OCI-LY7 (cell line): ENCODE measurements at regions not wholly inside any gene's neighbourhood (a gene's known extent, or its start where the extent isn't known, plus 50 kb on each side); places are given as distances from the start of the nearest gene placed in this dataset.

ENCODE experiments used
- BruUV-seq: library from RNA; stranded (reverse); fragments of 400-500 nt; replicated peaks from 2 replicates; lab custom pipeline; 2021; lab: Mats Ljungman, UMichigan
- CTCF ChIA-PET: fragments of 300-600 bp; sonication (Branson Sonifier 250); formaldehyde crosslinking; loops from one replicate; lab custom pipeline; 2022; ENCODE audit warnings: antibody characterized with exemption; ENCODE audit not compliant: unreplicated experiment; lab: Charles Lee
- POLR2A ChIA-PET: fragments of 300-600 bp; sonication (Branson Sonifier 250); formaldehyde crosslinking; loops from one replicate; lab custom pipeline; 2022; ENCODE audit warnings: antibody characterized with exemption; lab: Charles Lee
- DNase-seq: peaks from one replicate; pipeline ENCODE4 v3.0.0-alpha.2; 2015; ENCODE audit warnings: low spot score
- H2AFZ ChIP-seq: fragments of 200-600 bp; sonication (generic), shearing (Covaris generic); 2 replicates; pipeline ENCODE4 v1.6.1; 2014; ENCODE audit warnings: mild to moderate bottlenecking, antibody characterized with exemption, low read length, moderate library complexity
- H3K27ac ChIP-seq: fragments of 200-600 bp; sonication (generic); 2 replicates; pipeline ENCODE4 v1.5.1; 2014; ENCODE audit warnings: mixed run types, low read depth, mild to moderate bottlenecking, moderate library complexity, low read length, inconsistent platforms; ENCODE audit not compliant: poor library complexity, severe bottlenecking
- H3K36me3 ChIP-seq: fragments of 200-600 bp; sonication (generic); 2 replicates; pipeline ENCODE4 v1.6.1; 2014; ENCODE audit warnings: mild to moderate bottlenecking, antibody characterized with exemption, low read length, moderate library complexity, mixed read lengths; ENCODE audit not compliant: insufficient read depth
- H3K4me1 ChIP-seq: fragments of 200-600 bp; sonication (generic); 2 replicates; pipeline ENCODE4 v1.5.1; 2014; ENCODE audit warnings: mild to moderate bottlenecking, low read length; ENCODE audit not compliant: insufficient read depth, poor library complexity, severe bottlenecking
- H3K4me2 ChIP-seq: fragments of 200-600 bp; sonication (generic); 2 replicates; pipeline ENCODE4 v1.6.1; 2014; ENCODE audit warnings: mild to moderate bottlenecking, low read length
- H3K4me3 ChIP-seq: fragments of 200-600 bp; sonication (generic); 2 replicates; pipeline ENCODE4 v1.5.1; 2014; ENCODE audit warnings: mild to moderate bottlenecking, low read depth, low read length; ENCODE audit not compliant: poor library complexity, severe bottlenecking
- H3K79me2 ChIP-seq: fragments of 200-600 bp; sonication (generic); 2 replicates; pipeline ENCODE4 v1.6.1; 2016; ENCODE audit warnings: low read depth, mild to moderate bottlenecking, low read length, moderate library complexity, mixed read lengths; ENCODE audit not compliant: insufficient read depth
- H3K9me2 ChIP-seq: fragments of 200-600 bp; sonication (generic); 2 replicates; pipeline ENCODE4 v1.6.1; 2016; ENCODE audit warnings: mild to moderate bottlenecking, low read length, mixed read lengths; ENCODE audit not compliant: insufficient read depth
- H3K9me3 ChIP-seq: fragments of 200-600 bp; sonication (generic); 2 replicates; pipeline ENCODE4 v1.6.1; 2014; ENCODE audit warnings: mild to moderate bottlenecking, mixed run types, low read length, mixed read lengths
- H4K20me1 ChIP-seq: fragments of 200-600 bp; sonication (generic); 2 replicates; pipeline ENCODE4 v1.6.1; 2014; ENCODE audit warnings: mild to moderate bottlenecking, antibody characterized with exemption, low read length, moderate library complexity, mixed read lengths; ENCODE audit not compliant: insufficient read depth
- EZH2phosphoT487 ChIP-seq: fragments of 200-600 bp; sonication (generic); IDR thresholded peaks from 2 replicates; pipeline ENCODE4 v1.6.1; 2018; ENCODE audit warnings: low read depth, borderline replicate concordance, mild to moderate bottlenecking, mixed run types, antibody characterized with exemption, low read length, moderate library complexity, mixed read lengths
- intact Hi-C: fragments of 100-400 bp; cut with micrococcal nuclease; formaldehyde crosslinking; loops from one replicate; pipeline ENCODE4 v1.10.0; 2022; ENCODE audit not compliant: unreplicated experiment
- TF ChIP-seq, protein P1 (sequence below): fragments of 200-600 bp; sonication (generic); conservative IDR thresholded peaks from 2 replicates; pipeline ENCODE4 v1.5.1; 2014; ENCODE audit warnings: mild to moderate bottlenecking, antibody characterized with exemption, low read length, moderate library complexity, mixed read lengths

DNA sequence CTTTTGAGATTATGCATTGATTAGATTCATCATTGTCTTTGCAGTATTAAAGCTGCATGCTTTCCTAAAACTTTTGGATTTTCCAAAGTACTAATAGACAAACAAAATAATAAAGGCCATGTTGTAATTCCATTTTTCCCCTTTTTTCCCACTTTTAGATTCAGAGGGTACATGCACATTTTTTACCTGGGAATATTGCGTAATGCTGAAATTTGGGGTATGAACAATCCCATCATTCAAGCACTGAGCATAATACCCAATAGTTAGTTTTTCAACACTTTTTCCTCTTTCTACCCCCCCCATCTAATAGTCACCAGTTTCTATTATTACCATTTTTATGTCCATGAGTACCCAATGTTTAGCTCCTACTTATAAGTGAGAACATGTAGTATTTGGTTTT is 1863.6 kb downstream of the STIM2 start:
- no peak for DNase-seq

DNA sequence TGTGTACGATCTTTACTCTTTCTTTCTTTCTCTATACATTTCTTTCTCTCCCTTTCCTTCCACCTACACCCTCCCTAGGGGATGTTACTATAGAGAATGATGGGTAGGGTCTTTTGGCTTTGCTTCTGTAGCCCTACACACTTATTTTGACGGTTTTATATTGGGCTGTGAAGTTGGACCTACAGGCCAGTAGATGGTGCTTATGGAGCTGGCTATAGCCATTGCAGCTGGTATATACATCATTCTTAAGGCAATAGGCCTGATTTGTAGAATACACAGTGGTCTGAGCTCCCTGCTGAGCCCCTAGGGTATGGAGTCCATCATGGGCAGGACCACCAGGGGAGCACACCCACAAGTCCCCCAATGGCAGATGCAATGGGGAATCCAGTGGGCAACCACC is 1869.7 kb downstream of the STIM2 start:
- BruUV-seq, result no TSS peak
- intact Hi-C loops, result no loop called here

More for the DNA sequence above, 1863.6 kb downstream of the STIM2 start:
- H3K4me3 ChIP-seq, result no peak overlapping the region
- no peak overlapping the region for H3K4me2 ChIP-seq
- H2AFZ ChIP-seq, result no peak overlapping the region
- no peaks in the 10 kb centered on the region for H3K9me3 ChIP-seq
- no peaks in the 10 kb centered on the region for H3K4me1 ChIP-seq
- H3K79me2 ChIP-seq, result no peaks in the 10 kb centered on the region
- intact Hi-C loops, result no loop called here
- no peaks in the 10 kb centered on the region for H3K36me3 ChIP-seq
- no TSS peak for BruUV-seq
- H3K9me2 ChIP-seq, result no peaks in the 10 kb centered on the region
- POLR2A ChIA-PET, result interaction anchor here (0.7 kb wide), 1 partner anchor 327 kb away, joined by 3 read pairs; no protein-coding TSS in a partner anchor
- no peak for TF ChIP-seq EZH2phosphoT487
- TF ChIP-seq, protein P1, sequence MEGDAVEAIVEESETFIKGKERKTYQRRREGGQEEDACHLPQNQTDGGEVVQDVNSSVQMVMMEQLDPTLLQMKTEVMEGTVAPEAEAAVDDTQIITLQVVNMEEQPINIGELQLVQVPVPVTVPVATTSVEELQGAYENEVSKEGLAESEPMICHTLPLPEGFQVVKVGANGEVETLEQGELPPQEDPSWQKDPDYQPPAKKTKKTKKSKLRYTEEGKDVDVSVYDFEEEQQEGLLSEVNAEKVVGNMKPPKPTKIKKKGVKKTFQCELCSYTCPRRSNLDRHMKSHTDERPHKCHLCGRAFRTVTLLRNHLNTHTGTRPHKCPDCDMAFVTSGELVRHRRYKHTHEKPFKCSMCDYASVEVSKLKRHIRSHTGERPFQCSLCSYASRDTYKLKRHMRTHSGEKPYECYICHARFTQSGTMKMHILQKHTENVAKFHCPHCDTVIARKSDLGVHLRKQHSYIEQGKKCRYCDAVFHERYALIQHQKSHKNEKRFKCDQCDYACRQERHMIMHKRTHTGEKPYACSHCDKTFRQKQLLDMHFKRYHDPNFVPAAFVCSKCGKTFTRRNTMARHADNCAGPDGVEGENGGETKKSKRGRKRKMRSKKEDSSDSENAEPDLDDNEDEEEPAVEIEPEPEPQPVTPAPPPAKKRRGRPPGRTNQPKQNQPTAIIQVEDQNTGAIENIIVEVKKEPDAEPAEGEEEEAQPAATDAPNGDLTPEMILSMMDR, result no peak
- no peak overlapping the region for H3K27ac ChIP-seq
- CTCF ChIA-PET, result no interaction called here
- no peaks in the 10 kb centered on the region for H4K20me1 ChIP-seq

DNA sequence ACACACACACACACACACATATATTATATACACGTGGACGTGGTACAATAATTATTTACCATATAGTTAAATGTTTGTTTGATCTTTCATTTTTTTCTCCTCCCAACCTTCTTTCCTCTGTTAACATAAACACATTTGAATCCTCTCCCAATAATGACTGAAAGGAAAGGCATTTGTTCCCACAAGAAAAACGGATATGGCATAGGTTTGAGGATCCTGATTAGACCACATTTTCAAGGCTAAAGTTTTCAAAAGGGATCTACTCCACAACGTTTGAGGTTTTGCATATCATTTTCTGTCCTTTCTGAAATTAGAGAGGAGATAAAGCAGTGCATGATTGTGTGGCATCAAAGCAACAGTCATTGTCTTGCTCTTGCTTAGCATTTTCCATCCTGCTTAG is 1883.4 kb downstream of the STIM2 start:
- Histone ChIP-seq H3K9me2 (no peaks in the 10 kb centered on the region), H3K27ac (no peak overlapping the region), H3K4me2 (no peak overlapping the region), H3K4me3 (no peak overlapping the region), H2AFZ (no peak overlapping the region), H4K20me1 (no peaks in the 10 kb centered on the region), H3K79me2 (no peaks in the 10 kb centered on the region), H3K36me3 (no peaks in the 10 kb centered on the region), H3K4me1 (no peaks in the 10 kb centered on the region), H3K9me3 (no peaks in the 10 kb centered on the region)
- DNase-seq, result no peak
- intact Hi-C loops, result no loop called here
- ChIA-PET CTCF (no interaction called here), POLR2A (interaction anchor here (0.6 kb wide), 1 partner anchor 643 kb away, joined by 3 read pairs; no protein-coding TSS in a partner anchor)
- BruUV-seq, result no TSS peak
- TF ChIP-seq, protein P1, result no peak
- TF ChIP-seq EZH2phosphoT487, result no peak

More for the DNA sequence above, 1869.7 kb downstream of the STIM2 start:
- no peak for DNase-seq
- H3K27ac ChIP-seq, result no peak overlapping the region
- no peak for TF ChIP-seq EZH2phosphoT487
- TF ChIP-seq, protein P1, result no peak
- H3K4me1 ChIP-seq, result no peaks in the 10 kb centered on the region
- no peaks in the 10 kb centered on the region for H3K79me2 ChIP-seq
- H3K9me3 ChIP-seq, result no peaks in the 10 kb centered on the region
- H3K36me3 ChIP-seq, result no peaks in the 10 kb centered on the region
- no peak overlapping the region for H3K4me2 ChIP-seq
- no peaks in the 10 kb centered on the region for H3K9me2 ChIP-seq
- no peak overlapping the region for H2AFZ ChIP-seq
- POLR2A ChIA-PET, result interaction anchor here (0.5 kb wide), 1 partner anchor 309 kb away, joined by 3 read pairs; no protein-coding TSS in a partner anchor
- no peaks in the 10 kb centered on the region for H4K20me1 ChIP-seq
- H3K4me3 ChIP-seq, result no peak overlapping the region
- CTCF ChIA-PET, result no interaction called here
